Endodermal cell (in vitro differentiated cells): ENCODE measurements at regions not wholly inside any gene's neighbourhood (a gene's known extent, or its start where the extent isn't known, plus 50 kb on each side); places are given as distances from the start of the nearest gene placed in this dataset.

Source experiments
- DNase-seq: peaks from one replicate; pipeline ENCODE4 v3.0.0-alpha.2; 2017
- H3K27ac ChIP-seq: 2 replicates; pipeline ENCODE4 v1.5.1; 2013; ENCODE audit warnings: mild to moderate bottlenecking, low read depth, low read length, moderate library complexity
- H3K27me3 ChIP-seq: 2 replicates; pipeline ENCODE4 v1.6.1; 2013; ENCODE audit warnings: mild to moderate bottlenecking, low read length, moderate library complexity; ENCODE audit not compliant: insufficient read depth, control insufficient read depth, poor library complexity, severe bottlenecking
- H3K36me3 ChIP-seq: 2 replicates; pipeline ENCODE4 v1.7.0; 2013; ENCODE audit warnings: mild to moderate bottlenecking, low read length, moderate library complexity; ENCODE audit not compliant: control insufficient read depth, insufficient read depth
- H3K4me1 ChIP-seq: one replicate; pipeline ENCODE4 v1.7.0; 2013; ENCODE audit warnings: low read length; ENCODE audit not compliant: control insufficient read depth, insufficient read depth
- H3K4me3 ChIP-seq: 2 replicates; pipeline ENCODE4 v1.5.1; 2013; ENCODE audit warnings: mild to moderate bottlenecking, low read length, moderate library complexity
- H3K9ac ChIP-seq: 2 replicates; pipeline ENCODE4 v1.6.1; 2013; ENCODE audit warnings: mild to moderate bottlenecking, low read length, moderate library complexity; ENCODE audit not compliant: poor library complexity, severe bottlenecking; ENCODE audit errors: extremely low read depth
- H3K9me3 ChIP-seq: 2 replicates; pipeline ENCODE4 v1.6.1; 2013; ENCODE audit warnings: mild to moderate bottlenecking, low read length, moderate library complexity; ENCODE audit not compliant: control insufficient read depth
- H3K27ac Mint-ChIP-seq: 2 replicates; pipeline ENCODE4 v1.8.0; 2020; ENCODE audit warnings: mixed read lengths
- H3K27me3 Mint-ChIP-seq: 2 replicates; pipeline ENCODE4 v1.8.0; 2021; ENCODE audit warnings: mild to moderate bottlenecking, mixed read lengths; ENCODE audit not compliant: insufficient read depth
- H3K36me3 Mint-ChIP-seq: 2 replicates; pipeline ENCODE4 v1.8.0; 2020; ENCODE audit warnings: low read depth, mixed read lengths
- H3K4me1 Mint-ChIP-seq: 2 replicates; pipeline ENCODE4 v1.8.0; 2020; ENCODE audit warnings: mixed read lengths
- H3K4me3 Mint-ChIP-seq: 2 replicates; pipeline ENCODE4 v1.8.0; 2020; ENCODE audit warnings: mild to moderate bottlenecking, moderate library complexity, mixed read lengths
- H3K9me3 Mint-ChIP-seq: 2 replicates; pipeline ENCODE4 v1.8.0; 2020; ENCODE audit warnings: mild to moderate bottlenecking, mixed read lengths
- WGBS, 2 experiments: methylation state at CpG; one replicate each; pipeline versions ENCODE4 v1.1.5 to v1.1.7; 2013; ENCODE audit warnings: missing lambda C conversion rate in 2 of 2, mixed read lengths in 1 of 2; ENCODE audit not compliant: insufficient coverage in 1 of 2, insufficient read length in 1 of 2; 5-methylcytosine and 5-hydroxymethylcytosine counted together
- TF ChIP-seq, protein P1 (sequence below): fragments of 200-600 bp; sonication (generic); conservative IDR thresholded peaks from 2 replicates; pipeline ENCODE4 v1.5.0; 2021; ENCODE audit warnings: antibody characterized with exemption, mild to moderate bottlenecking

DNA sequence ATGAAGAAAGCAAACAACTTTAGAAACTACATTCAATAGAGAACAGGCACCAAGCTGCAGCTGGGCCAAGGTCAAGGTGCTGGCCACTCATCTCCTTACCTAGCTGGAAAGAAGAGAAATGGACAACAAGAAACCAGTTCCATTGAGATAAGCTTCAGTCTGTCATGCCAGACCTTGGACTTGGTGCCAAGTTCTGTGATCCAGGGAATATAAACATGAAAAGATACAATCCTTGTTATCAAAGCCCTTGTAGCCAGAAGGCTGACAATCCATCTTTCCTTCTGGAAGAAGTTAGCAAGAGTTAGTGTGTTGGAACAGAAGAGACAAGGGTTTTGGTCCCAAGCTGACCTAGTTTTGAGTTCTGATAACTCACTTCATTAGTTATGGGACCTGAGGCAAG lies 227.5 kb downstream of the ACTL7B start:
- Histone ChIP-seq H3K27ac (no peak overlapping the region), H3K36me3 (no peaks in the 10 kb centered on the region), H3K9ac (no peak overlapping the region), H3K4me1 (no peaks in the 10 kb centered on the region), H3K9me3 (no peaks in the 10 kb centered on the region), H3K4me3 (no peak overlapping the region), H3K27me3 (peaks cover 79% of the 10 kb centered on the region)
- TF ChIP-seq, protein P1, sequence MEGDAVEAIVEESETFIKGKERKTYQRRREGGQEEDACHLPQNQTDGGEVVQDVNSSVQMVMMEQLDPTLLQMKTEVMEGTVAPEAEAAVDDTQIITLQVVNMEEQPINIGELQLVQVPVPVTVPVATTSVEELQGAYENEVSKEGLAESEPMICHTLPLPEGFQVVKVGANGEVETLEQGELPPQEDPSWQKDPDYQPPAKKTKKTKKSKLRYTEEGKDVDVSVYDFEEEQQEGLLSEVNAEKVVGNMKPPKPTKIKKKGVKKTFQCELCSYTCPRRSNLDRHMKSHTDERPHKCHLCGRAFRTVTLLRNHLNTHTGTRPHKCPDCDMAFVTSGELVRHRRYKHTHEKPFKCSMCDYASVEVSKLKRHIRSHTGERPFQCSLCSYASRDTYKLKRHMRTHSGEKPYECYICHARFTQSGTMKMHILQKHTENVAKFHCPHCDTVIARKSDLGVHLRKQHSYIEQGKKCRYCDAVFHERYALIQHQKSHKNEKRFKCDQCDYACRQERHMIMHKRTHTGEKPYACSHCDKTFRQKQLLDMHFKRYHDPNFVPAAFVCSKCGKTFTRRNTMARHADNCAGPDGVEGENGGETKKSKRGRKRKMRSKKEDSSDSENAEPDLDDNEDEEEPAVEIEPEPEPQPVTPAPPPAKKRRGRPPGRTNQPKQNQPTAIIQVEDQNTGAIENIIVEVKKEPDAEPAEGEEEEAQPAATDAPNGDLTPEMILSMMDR: no peak
- no peak for DNase-seq
- no peaks in the 10 kb centered on the region for H3K36me3 Mint-ChIP-seq
- H3K9me3 Mint-ChIP-seq: no peaks in the 10 kb centered on the region
- peaks cover 32% of the 10 kb centered on the region for H3K27me3 Mint-ChIP-seq
- H3K27ac Mint-ChIP-seq: no peak overlapping the region
- no peak overlapping the region for H3K4me3 Mint-ChIP-seq
- peaks cover 4% of the 10 kb centered on the region for H3K4me1 Mint-ChIP-seq

DNA sequence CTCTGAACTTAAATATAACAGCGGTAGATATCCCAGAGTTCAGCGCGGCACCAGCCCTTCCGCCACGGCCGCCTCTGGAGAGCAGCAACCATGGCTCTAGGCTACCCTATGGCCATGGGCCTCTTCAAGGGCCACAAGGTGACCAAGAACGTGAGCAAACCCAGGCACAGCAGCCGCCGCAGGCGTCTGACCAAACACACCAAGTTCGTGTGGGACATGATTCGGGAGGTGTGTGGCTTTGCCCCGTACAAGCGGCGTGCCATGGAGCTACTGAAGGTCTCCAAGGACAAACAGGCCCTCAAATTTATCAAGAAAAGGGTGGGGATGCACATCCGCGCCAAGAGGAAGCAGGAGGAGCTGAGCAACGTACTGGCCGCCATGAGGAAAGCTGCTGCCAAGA lies 229.0 kb downstream of the ACTL7B start:
- H3K27ac ChIP-seq: no peak overlapping the region
- peaks cover 79% of the 10 kb centered on the region for H3K27me3 ChIP-seq
- Mint-ChIP-seq H3K27me3 (peaks cover 41% of the 10 kb centered on the region), H3K9me3 (no peaks in the 10 kb centered on the region), H3K27ac (no peak overlapping the region), H3K4me1 (peaks cover 4% of the 10 kb centered on the region), H3K36me3 (no peaks in the 10 kb centered on the region), H3K4me3 (no peak overlapping the region)
- H3K9ac ChIP-seq: no peak overlapping the region
- no peaks in the 10 kb centered on the region for H3K4me1 ChIP-seq
- TF ChIP-seq, protein P1: no peak
- no peak for DNase-seq
- no peaks in the 10 kb centered on the region for H3K36me3 ChIP-seq
- H3K4me3 ChIP-seq: no peak overlapping the region
- no peaks in the 10 kb centered on the region for H3K9me3 ChIP-seq
- 91 to 92% methylated on average over 9 to 19 of the region's 19 CpGs for WGBS, 2 experiments

DNA sequence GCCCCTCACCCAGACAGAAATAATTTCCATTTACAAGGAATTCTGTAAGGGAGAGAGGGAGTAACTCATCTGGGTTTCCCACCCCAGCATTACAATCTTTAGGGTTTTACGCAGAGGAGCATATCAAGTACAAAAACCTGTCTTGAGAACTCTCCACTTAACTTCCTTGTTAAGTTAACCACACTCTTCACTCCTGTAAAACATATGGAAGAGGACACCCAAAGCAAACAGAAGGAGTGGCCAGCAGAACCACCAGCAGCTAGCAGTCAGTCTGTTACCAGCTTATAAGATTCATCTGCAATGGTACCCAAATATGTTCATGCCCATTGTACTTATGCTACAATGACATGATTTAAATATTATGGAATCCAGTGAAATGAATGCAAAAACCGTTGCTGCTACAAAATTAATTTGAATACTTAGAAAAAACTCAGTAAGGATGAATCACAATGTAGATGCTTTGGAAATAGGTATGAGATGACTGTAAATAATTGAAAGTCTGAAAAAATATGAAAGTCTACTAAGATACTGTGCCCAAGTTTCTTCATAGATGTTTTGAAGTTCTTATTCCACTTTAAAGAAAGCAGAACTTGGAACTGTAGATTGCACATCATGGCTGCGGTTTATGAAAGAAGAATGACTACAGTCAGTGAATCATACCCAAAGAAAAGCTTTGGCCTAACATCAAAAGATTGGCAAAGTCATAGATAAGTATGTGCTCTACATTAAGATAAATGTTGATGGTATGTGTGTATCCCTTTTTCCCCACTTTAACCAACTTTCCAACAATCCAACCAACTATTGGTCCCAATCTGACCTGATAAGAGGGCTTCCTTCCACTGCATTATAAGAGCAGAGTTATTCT lies 233.6 kb downstream of the ACTL7B start:
- Mint-ChIP-seq H3K4me1 (peaks cover 1% of the 10 kb centered on the region), H3K27ac (no peak overlapping the region), H3K27me3 (peaks cover 39% of the 10 kb centered on the region), H3K4me3 (no peak overlapping the region), H3K36me3 (no peaks in the 10 kb centered on the region), H3K9me3 (no peaks in the 10 kb centered on the region)
- Histone ChIP-seq H3K9ac (no peak overlapping the region), H3K4me3 (no peak overlapping the region), H3K36me3 (no peaks in the 10 kb centered on the region), H3K27me3 (peaks cover 53% of the 10 kb centered on the region), H3K9me3 (no peaks in the 10 kb centered on the region), H3K4me1 (no peaks in the 10 kb centered on the region), H3K27ac (no peak overlapping the region)
- WGBS, 2 experiments: 82 to 88% methylated on average over 2 to 3 of the region's 3 CpGs
- no peak for DNase-seq
- TF ChIP-seq, protein P1: no peak
